IMR-90 (cell line): ENCODE measurements at regions not wholly inside any gene's neighbourhood (a gene's known extent, or its start where the extent isn't known, plus 50 kb on each side); places are given as distances from the start of the nearest gene placed in this dataset.

Experiments used
- ATAC-seq: fragments of 200-7000 bp; cut with Tn5 transposase; 2 replicates; pipeline ENCODE4 v1.9.1; 2020; ENCODE audit warnings: low read depth, mild to moderate bottlenecking, moderate library complexity
- BruUV-seq: library from RNA; stranded (reverse); fragments of 400-500 nt; replicated peaks from 2 replicates; lab custom pipeline; 2021; lab: Mats Ljungman, UMichigan
- CTCF ChIA-PET: fragments of 300-600 bp; formaldehyde crosslinking; extraction: SDS; loops from one replicate; lab custom pipeline; 2021; ENCODE audit warnings: antibody characterized with exemption; lab: Yijun Ruan, JAX
- POLR2A ChIA-PET: fragments of 300-600 bp; sonication (Branson Sonifier 250); formaldehyde crosslinking; loops from one replicate; lab custom pipeline; 2022; ENCODE audit warnings: antibody characterized with exemption; ENCODE audit not compliant: unreplicated experiment; lab: Charles Lee
- DNase-seq: peaks from one replicate; pipeline ENCODE4 v3.0.0; 2013
- H2AFZ ChIP-seq: replicated peaks from 2 replicates; pipeline ENCODE3; 2013; ENCODE audit warnings: low read length, mild to moderate bottlenecking; ENCODE audit not compliant: poor library complexity
- H2AK5ac ChIP-seq: 2 replicates; pipeline ENCODE4 v1.6.1; 2013; ENCODE audit warnings: low read depth, low read length, inconsistent platforms
- H2AK9ac ChIP-seq: replicated peaks from 2 replicates; pipeline ENCODE3; 2013; ENCODE audit warnings: mild to moderate bottlenecking, low read depth, low read length, moderate library complexity; ENCODE audit not compliant: poor library complexity
- H2BK120ac ChIP-seq: 2 replicates; pipeline ENCODE4 v1.6.1; 2013; ENCODE audit warnings: low read depth, low read length, inconsistent platforms
- H2BK15ac ChIP-seq: 3 replicates; pipeline ENCODE4 v1.6.1; 2013; ENCODE audit warnings: low read depth, low read length, inconsistent platforms
- H2BK20ac ChIP-seq: 2 replicates; pipeline ENCODE4 v1.6.1; 2013; ENCODE audit warnings: low read depth, mild to moderate bottlenecking, inconsistent platforms, low read length, moderate library complexity
- H2BK5ac ChIP-seq: 2 replicates; pipeline ENCODE4 v1.6.1; 2013; ENCODE audit warnings: mild to moderate bottlenecking, low read depth, low read length, inconsistent platforms; ENCODE audit not compliant: poor library complexity, severe bottlenecking
- H3K14ac ChIP-seq: replicated peaks from 2 replicates; pipeline ENCODE4 v1.6.1; 2013; ENCODE audit warnings: low read depth, low read length, inconsistent platforms
- H3K18ac ChIP-seq: 2 replicates; pipeline ENCODE4 v1.6.1; 2013; ENCODE audit warnings: low read depth, low read length, control low read depth
- H3K23ac ChIP-seq: 2 replicates; pipeline ENCODE4 v1.6.1; 2013; ENCODE audit warnings: low read depth, low read length, inconsistent platforms
- H3K27ac ChIP-seq: 2 replicates; pipeline ENCODE4 v1.5.1; 2013; ENCODE audit warnings: mild to moderate bottlenecking, control low read depth, low read length; ENCODE audit not compliant: insufficient read depth
- H3K27me3 ChIP-seq: 2 replicates; pipeline ENCODE4 v1.6.1; 2013; ENCODE audit warnings: low read length; ENCODE audit not compliant: control insufficient read depth, insufficient read depth
- H3K36me3 ChIP-seq: 2 replicates; pipeline ENCODE4 v1.6.1; 2013; ENCODE audit warnings: low read length, mixed read lengths; ENCODE audit not compliant: control insufficient read depth, insufficient read depth
- H3K4ac ChIP-seq: 2 replicates; pipeline ENCODE4 v1.6.1; 2013; ENCODE audit warnings: low read depth, low read length, inconsistent platforms
- H3K4me1 ChIP-seq: 2 replicates; pipeline ENCODE4 v1.6.1; 2013; ENCODE audit warnings: low read length, mixed read lengths; ENCODE audit not compliant: control insufficient read depth, insufficient read depth
- H3K4me2 ChIP-seq: 2 replicates; pipeline ENCODE4 v1.6.1; 2013; ENCODE audit warnings: low read depth, mild to moderate bottlenecking, control low read depth, low read length, moderate library complexity
- H3K4me3 ChIP-seq: 2 replicates; pipeline ENCODE4 v1.5.1; 2013; ENCODE audit warnings: low read depth, mild to moderate bottlenecking, control low read depth, low read length, moderate library complexity; ENCODE audit not compliant: insufficient read depth
- H3K56ac ChIP-seq: 2 replicates; pipeline ENCODE4 v1.6.1; 2013; ENCODE audit warnings: low read length, inconsistent platforms; ENCODE audit not compliant: insufficient read depth; ENCODE audit errors: extremely low read depth
- H3K79me1 ChIP-seq, 2 experiments: 2 replicates each; pipeline ENCODE4 v1.6.1; 2013; ENCODE audit warnings: low read length in 2 of 2, inconsistent platforms in 1 of 2, low read depth in 1 of 2
- H3K9ac ChIP-seq: 2 replicates; pipeline ENCODE4 v1.6.1; 2013; ENCODE audit warnings: low read depth, low read length, control low read depth
- H3K9me1 ChIP-seq: 2 replicates; pipeline ENCODE4 v1.6.1; 2013; ENCODE audit warnings: low read length, inconsistent platforms; ENCODE audit not compliant: insufficient read depth
- H3K9me3 ChIP-seq: 2 replicates; pipeline ENCODE4 v1.6.1; 2013; ENCODE audit warnings: low read length; ENCODE audit not compliant: control insufficient read depth, insufficient read depth
- H4K20me1 ChIP-seq: 2 replicates; pipeline ENCODE4 v1.6.1; 2013; ENCODE audit warnings: low read length, inconsistent platforms; ENCODE audit not compliant: insufficient read depth
- H4K5ac ChIP-seq: 2 replicates; pipeline ENCODE4 v1.6.1; 2013; ENCODE audit warnings: mild to moderate bottlenecking, low read depth, low read length, control low read depth
- H4K8ac ChIP-seq, 2 experiments: 2 replicates each; pipeline ENCODE4 v1.6.1; 2013; ENCODE audit warnings: low read depth in 2 of 2, low read length in 2 of 2, control low read depth in 1 of 2, inconsistent platforms in 1 of 2
- H4K91ac ChIP-seq: 2 replicates; pipeline ENCODE4 v1.6.1; 2013; ENCODE audit warnings: low read depth, low read length, inconsistent platforms; ENCODE audit not compliant: insufficient read depth
- BHLHE40 ChIP-seq: fragments of 150-350 bp; IDR thresholded peaks from 2 replicates; pipeline ENCODE4 v1.6.1; 2016; ENCODE audit warnings: mild to moderate bottlenecking, low read depth, low read length
- CEBPB ChIP-seq: IDR thresholded peaks from 2 replicates; pipeline ENCODE4 v1.6.1; 2012; ENCODE audit warnings: low read depth, low read length, improper control_type of control experiment
- CHD1 ChIP-seq: IDR thresholded peaks from 2 replicates; pipeline ENCODE4 v1.6.1; 2012; ENCODE audit warnings: low read depth, low read length, improper control_type of control experiment
- CTCF ChIP-seq: conservative IDR thresholded peaks from 2 replicates; pipeline ENCODE4 v1.5.1; 2012; ENCODE audit warnings: mild to moderate bottlenecking, low read depth, low read length, improper control_type of control experiment
- FOS ChIP-seq: fragments of 150-350 bp; IDR thresholded peaks from 2 replicates; pipeline ENCODE4 v1.6.1; 2016; ENCODE audit warnings: low read depth, low read length
- MAFK ChIP-seq: IDR thresholded peaks from 2 replicates; pipeline ENCODE4 v1.6.1; 2012; ENCODE audit warnings: low read depth, low read length, improper control_type of control experiment
- MAZ ChIP-seq: IDR thresholded peaks from 2 replicates; pipeline ENCODE4 v1.6.1; 2012; ENCODE audit warnings: low read depth, mild to moderate bottlenecking, low read length, improper control_type of control experiment, moderate library complexity, borderline replicate concordance
- MXI1 ChIP-seq: IDR thresholded peaks from 2 replicates; pipeline ENCODE4 v1.6.1; 2012; ENCODE audit warnings: low read depth, mild to moderate bottlenecking, low read length, moderate library complexity, borderline replicate concordance
- NFE2L2 ChIP-seq: fragments of 150-350 bp; IDR thresholded peaks from 2 replicates; pipeline ENCODE4 v1.6.1; 2016; ENCODE audit warnings: low read depth, mild to moderate bottlenecking, low read length
- POLR2A ChIP-seq: IDR thresholded peaks from 2 replicates; pipeline ENCODE4 v1.6.1; 2012; ENCODE audit warnings: mild to moderate bottlenecking, low read depth, low read length
- RAD21 ChIP-seq: IDR thresholded peaks from 2 replicates; pipeline ENCODE4 v1.6.1; 2012; ENCODE audit warnings: low read length, improper control_type of control experiment
- RCOR1 ChIP-seq: IDR thresholded peaks from 2 replicates; pipeline ENCODE4 v1.6.1; 2012; ENCODE audit warnings: mild to moderate bottlenecking, low read length, improper control_type of control experiment; ENCODE audit not compliant: insufficient replicate concordance
- RFX5 ChIP-seq: IDR thresholded peaks from 2 replicates; pipeline ENCODE4 v1.8.0; 2012; ENCODE audit warnings: low read depth, mild to moderate bottlenecking, low read length, moderate library complexity
- SMC3 ChIP-seq: fragments of 150-350 bp; IDR thresholded peaks from 2 replicates; pipeline ENCODE4 v1.6.1; 2016; ENCODE audit warnings: low read depth, mild to moderate bottlenecking, antibody characterized with exemption, low read length, moderate library complexity
- USF2 ChIP-seq: fragments of 150-350 bp; IDR thresholded peaks from 2 replicates; pipeline ENCODE4 v1.6.1; 2017; ENCODE audit warnings: mild to moderate bottlenecking, antibody characterized with exemption, low read length, low read depth
- WGBS, 2 experiments: methylation state at CpG; one replicate each; pipeline versions ENCODE4 v1.1.5 to v1.1.7; 2013; ENCODE audit warnings: missing lambda C conversion rate in 2 of 2; ENCODE audit not compliant: insufficient read length in 1 of 2; ENCODE audit errors: extremely low coverage in 2 of 2; 5-methylcytosine and 5-hydroxymethylcytosine counted together
- dilution Hi-C: fragments of 300-500 bp; cut with HindIII; formaldehyde crosslinking; loops from one replicate; pipeline ENCODE4 v1.14.3; 2018; ENCODE audit warnings: low sequenced_read_pairs; ENCODE audit not compliant: unreplicated experiment
- in situ Hi-C: fragments of 300-500 bp; cut with MboI; formaldehyde crosslinking; loops from 3 replicates; pipeline ENCODE4 v1.14.3; 2019; ENCODE audit warnings: low sequenced_read_pairs, inconsistent platforms, mixed read lengths
- intact Hi-C: fragments of 100-400 bp; cut with micrococcal nuclease; formaldehyde crosslinking; loops from 2 replicates; pipeline ENCODE4 v1.10.0; 2022
- TF ChIP-seq, protein P1 (sequence below): fragments of 150-350 bp; IDR thresholded peaks from 2 replicates; pipeline ENCODE4 v1.6.1; 2016; ENCODE audit warnings: low read depth, mild to moderate bottlenecking, low read length, moderate library complexity, borderline replicate concordance

DNA sequence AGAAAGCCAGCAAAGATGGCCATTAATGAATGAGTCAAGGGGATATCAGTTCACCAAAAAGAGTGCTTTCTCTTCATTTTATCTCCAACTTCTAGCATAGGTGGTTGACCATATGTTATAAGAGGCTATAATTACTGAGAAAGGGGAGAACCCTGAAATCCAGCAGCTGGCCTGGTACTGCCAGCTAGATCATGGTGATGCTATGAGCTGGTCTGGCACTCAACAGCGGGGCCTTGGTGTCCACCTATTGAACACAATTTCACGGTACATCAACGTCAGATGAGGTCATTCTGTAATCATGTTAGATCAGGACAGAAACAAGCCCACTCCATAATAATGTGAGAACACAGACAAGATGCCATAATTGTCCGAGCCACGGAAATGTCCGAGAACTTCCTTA, 1644.8 kb upstream of the PCDH7 start:
- in situ Hi-C loops (no loop called here), intact Hi-C loops (no loop called here), dilution Hi-C loops (no loop called here)
- no peaks in the 10 kb centered on the region for H3K79me1 ChIP-seq
- H3K36me3 ChIP-seq: no peaks in the 10 kb centered on the region
- no peak overlapping the region for H2BK120ac ChIP-seq
- H3K27ac ChIP-seq: no peak overlapping the region
- no peaks in the 10 kb centered on the region for H3K9me1 ChIP-seq
- no peak overlapping the region for H2BK5ac ChIP-seq
- no peak overlapping the region for H4K91ac ChIP-seq
- H4K8ac ChIP-seq: no peak overlapping the region
- no peak overlapping the region for H3K14ac ChIP-seq
- no peak overlapping the region for H3K18ac ChIP-seq
- CTCF ChIA-PET: no interaction called here
- no peak overlapping the region for H2AK9ac ChIP-seq
- no peak overlapping the region for H3K4me3 ChIP-seq
- no peak overlapping the region for H3K4ac ChIP-seq
- no peaks in the 10 kb centered on the region for H3K27me3 ChIP-seq
- H3K9me3 ChIP-seq: peaks cover 7% of the 10 kb centered on the region
- no peak overlapping the region for H2BK15ac ChIP-seq
- no peaks in the 10 kb centered on the region for H4K20me1 ChIP-seq
- no peak overlapping the region for H2BK20ac ChIP-seq
- no peak overlapping the region for H2AFZ ChIP-seq
- POLR2A ChIA-PET: no interaction called here
- no peaks in the 10 kb centered on the region for H3K4me1 ChIP-seq
- H3K56ac ChIP-seq: no peak overlapping the region
- WGBS, 2 experiments: no CpG with 5 or more reads among the region's 6 CpGs
- no peak for TF ChIP-seq BHLHE40
- no peak for TF ChIP-seq NFE2L2
- no peak for TF ChIP-seq CEBPB
- no peak for TF ChIP-seq RFX5
- TF ChIP-seq RCOR1: no peak
- no peak for TF ChIP-seq CTCF
- TF ChIP-seq, protein P1, sequence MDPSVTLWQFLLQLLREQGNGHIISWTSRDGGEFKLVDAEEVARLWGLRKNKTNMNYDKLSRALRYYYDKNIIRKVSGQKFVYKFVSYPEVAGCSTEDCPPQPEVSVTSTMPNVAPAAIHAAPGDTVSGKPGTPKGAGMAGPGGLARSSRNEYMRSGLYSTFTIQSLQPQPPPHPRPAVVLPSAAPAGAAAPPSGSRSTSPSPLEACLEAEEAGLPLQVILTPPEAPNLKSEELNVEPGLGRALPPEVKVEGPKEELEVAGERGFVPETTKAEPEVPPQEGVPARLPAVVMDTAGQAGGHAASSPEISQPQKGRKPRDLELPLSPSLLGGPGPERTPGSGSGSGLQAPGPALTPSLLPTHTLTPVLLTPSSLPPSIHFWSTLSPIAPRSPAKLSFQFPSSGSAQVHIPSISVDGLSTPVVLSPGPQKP: no peak
- no peak for TF ChIP-seq CHD1
- no peak for TF ChIP-seq MAFK
- no peak for TF ChIP-seq RAD21
- no peak for TF ChIP-seq FOS
- no peak for TF ChIP-seq MXI1
- TF ChIP-seq MAZ: no peak
- TF ChIP-seq USF2: no peak
- no peak for TF ChIP-seq SMC3
- TF ChIP-seq POLR2A: no peak
- BruUV-seq: no TSS peak
- no peak for DNase-seq
- no peak overlapping the region for H3K23ac ChIP-seq
- no peak overlapping the region for H4K5ac ChIP-seq
- H2AK5ac ChIP-seq: no peak overlapping the region
- no peak overlapping the region for H3K4me2 ChIP-seq
- ATAC-seq: no peak
- no peak overlapping the region for H3K9ac ChIP-seq
